ENCODE measurements at regions not wholly inside any gene's neighbourhood (a gene's known extent, or its start where the extent isn't known, plus 50 kb on each side); places are given as distances from the start of the nearest gene placed in this dataset.

DNA sequence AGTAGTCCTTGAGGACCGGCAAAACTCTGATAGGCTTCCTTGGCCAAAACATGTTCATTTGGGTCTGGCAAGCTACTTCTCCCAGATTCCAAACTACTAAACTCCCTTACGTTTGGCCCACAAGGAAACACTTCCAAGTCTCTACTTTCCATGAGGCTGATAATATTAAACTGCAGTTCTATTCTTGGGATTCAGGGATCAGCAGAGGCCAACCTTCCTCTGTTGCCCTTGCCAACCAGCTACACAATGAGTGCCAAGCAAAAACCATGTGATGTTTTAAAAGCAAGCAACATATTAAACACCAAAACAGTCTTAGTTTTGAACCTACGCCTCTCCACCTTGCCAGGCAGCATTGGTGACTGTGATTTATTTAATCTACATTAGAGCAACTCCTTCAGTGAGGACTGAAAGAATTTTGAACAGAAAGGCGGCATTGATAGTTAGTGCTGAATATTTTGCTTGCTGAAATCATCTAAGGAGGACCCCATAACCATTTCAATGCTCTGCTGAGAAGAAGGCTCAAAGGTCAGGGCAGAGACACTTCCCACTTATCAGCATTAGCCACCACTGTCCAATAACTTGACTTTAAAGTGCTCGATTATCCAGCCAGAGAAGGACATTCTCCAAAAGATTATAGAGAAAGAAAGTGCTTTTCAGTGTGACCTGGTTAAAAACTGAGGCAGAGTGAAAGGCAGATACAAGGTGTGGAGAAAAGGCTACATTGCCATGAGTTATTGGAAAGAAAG, 287.1 kb downstream of the TBC1D4 start:
- TF ChIP-seq, protein P1, sequence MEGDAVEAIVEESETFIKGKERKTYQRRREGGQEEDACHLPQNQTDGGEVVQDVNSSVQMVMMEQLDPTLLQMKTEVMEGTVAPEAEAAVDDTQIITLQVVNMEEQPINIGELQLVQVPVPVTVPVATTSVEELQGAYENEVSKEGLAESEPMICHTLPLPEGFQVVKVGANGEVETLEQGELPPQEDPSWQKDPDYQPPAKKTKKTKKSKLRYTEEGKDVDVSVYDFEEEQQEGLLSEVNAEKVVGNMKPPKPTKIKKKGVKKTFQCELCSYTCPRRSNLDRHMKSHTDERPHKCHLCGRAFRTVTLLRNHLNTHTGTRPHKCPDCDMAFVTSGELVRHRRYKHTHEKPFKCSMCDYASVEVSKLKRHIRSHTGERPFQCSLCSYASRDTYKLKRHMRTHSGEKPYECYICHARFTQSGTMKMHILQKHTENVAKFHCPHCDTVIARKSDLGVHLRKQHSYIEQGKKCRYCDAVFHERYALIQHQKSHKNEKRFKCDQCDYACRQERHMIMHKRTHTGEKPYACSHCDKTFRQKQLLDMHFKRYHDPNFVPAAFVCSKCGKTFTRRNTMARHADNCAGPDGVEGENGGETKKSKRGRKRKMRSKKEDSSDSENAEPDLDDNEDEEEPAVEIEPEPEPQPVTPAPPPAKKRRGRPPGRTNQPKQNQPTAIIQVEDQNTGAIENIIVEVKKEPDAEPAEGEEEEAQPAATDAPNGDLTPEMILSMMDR (IDR thresholded peaks at IDR 0.05 in 4 of 5, conservative IDR thresholded peaks at IDR 0.05 in 1 of 5): no peak
- no peak for TF ChIP-seq POLR2A (IDR thresholded peaks at IDR 0.05)

All from gastrocnemius medialis (tissue), 4 donors.